Mammary epithelial cell (primary cell): ENCODE measurements at regions not wholly inside any gene's neighbourhood (a gene's known extent, or its start where the extent isn't known, plus 50 kb on each side); places are given as distances from the start of the nearest gene placed in this dataset.

Experiments used
- CTCF ChIP-seq, 2 donors: IDR thresholded peaks in 1 of 2; conservative IDR thresholded peaks in 1 of 2; 2 replicates each; pipeline ENCODE4 v1.5.1; 2011 to 2012; ENCODE audit warnings: inconsistent platforms in 2 of 2, low read length in 2 of 2, mild to moderate bottlenecking in 2 of 2, control low read depth in 1 of 2, low read depth in 1 of 2; ENCODE audit not compliant: insufficient read depth in 1 of 2; ENCODE audit errors: extremely low read depth in 1 of 2
- EZH2 ChIP-seq: IDR thresholded peaks from 2 replicates; pipeline ENCODE4 v1.6.1; 2012; ENCODE audit warnings: low read length, inconsistent platforms, borderline replicate concordance

- TF ChIP-seq CTCF (conservative IDR thresholded peaks at IDR 0.05 in 1 of 2, IDR thresholded peaks at IDR 0.05 in 1 of 2; ENCODE audit: extremely low read depth in 1 of 2, insufficient read depth in 1 of 2, low read depth in 1 of 2, low read length in 2 of 2) (no peak), EZH2 (no peak)
Observed at GRCh38 chr5:85927632-85928031, 690.1 kb upstream of the COX7C start.
